Heart left ventricle (tissue), 16 donors: ENCODE measurements at regions not wholly inside any gene's neighbourhood (a gene's known extent, or its start where the extent isn't known, plus 50 kb on each side); places are given as distances from the start of the nearest gene placed in this dataset.

Experiments used
- ATAC-seq, 4 donors: fragments of 200-7000 bp; cut with Tn5 transposase; one replicate each; pipeline ENCODE4 v1.9.1; 2020 to 2022; ENCODE audit warnings: moderate library complexity in 4 of 4, mild to moderate bottlenecking in 3 of 4, moderate number of reproducible peaks in 1 of 4
- DNase-seq, 5 donors: peaks; one replicate each; pipeline ENCODE4 v3.0.0-alpha.2; 2020
- H3K27ac ChIP-seq, 12 donors: fragments of 200-600 bp; sonication (generic) in 4 of 12; one replicate each; pipeline versions ENCODE4 v1.5.0 to v1.8.0; 2016 to 2022; ENCODE audit warnings: mild to moderate bottlenecking in 2 of 12
- H3K27me3 ChIP-seq, 9 donors: fragments of 200-600 bp; sonication (generic) in 2 of 9; one replicate each; pipeline versions ENCODE4 v1.5.1 to v1.8.0; 2016 to 2022; ENCODE audit warnings: mild to moderate bottlenecking in 3 of 9
- H3K36me3 ChIP-seq, 9 donors: fragments of 200-600 bp; sonication (generic) in 2 of 9; one replicate each; pipeline versions ENCODE4 v1.5.0 to v1.8.0; 2018 to 2022; ENCODE audit warnings: mild to moderate bottlenecking in 2 of 9
- H3K4me1 ChIP-seq, 12 donors: fragments of 200-600 bp; sonication (generic) in 4 of 12; one replicate each; pipeline versions ENCODE4 v1.5.0 to v1.8.0; 2016 to 2022; ENCODE audit warnings: mild to moderate bottlenecking in 3 of 12
- H3K4me3 ChIP-seq, 12 donors: fragments of 200-600 bp; sonication (generic) in 4 of 12; one replicate each; pipeline versions ENCODE4 v1.5.0 to v1.8.0; 2017 to 2022; ENCODE audit warnings: mild to moderate bottlenecking in 9 of 12, moderate library complexity in 4 of 12
- H3K9me3 ChIP-seq, 12 donors: fragments of 200-600 bp; sonication (generic) in 4 of 12; one replicate each; pipeline versions ENCODE4 v1.5.0 to v1.8.0; 2016 to 2022; ENCODE audit warnings: mild to moderate bottlenecking in 1 of 12
- POLR2A ChIP-seq, 2 donors: fragments of 450-650 bp; IDR thresholded peaks; one replicate each; pipeline ENCODE4 v1.6.1; 2017; ENCODE audit warnings: antibody characterized with exemption in 2 of 2, mild to moderate bottlenecking in 2 of 2, moderate library complexity in 2 of 2
- WGBS, 4 donors: extraction: QIAGEN DNeasy Blood & Tissue Kit in 2 of 4; methylation state at CpG; one replicate each; pipeline versions ENCODE4 v1.1.5 to v1.1.7; 2013 to 2018; 5-methylcytosine and 5-hydroxymethylcytosine counted together
- intact Hi-C, 10 donors: fragments of 100-400 bp; cut with DNase I; formaldehyde crosslinking; loops; one replicate each; pipeline versions ENCODE4 v1.11.1 to v1.14.2; 2022
- TF ChIP-seq, protein P1 (sequence below), 12 donors: fragments of 200-600 bp; sonication (generic) in 4 of 12; IDR thresholded peaks; one replicate each; pipeline versions ENCODE4 v1.5.0 to v1.8.0; 2018 to 2022; ENCODE audit warnings: antibody characterized with exemption in 12 of 12, mild to moderate bottlenecking in 5 of 12
- donor health status: ischemic (EF 13 %, LVEDD 7.1; RV severe dilation, severe dysfunction).
- donor health status: healthy with polysubstance abuse.
- donor health status: DM: no; HTN: yes; CAD: no.
- donor health status: DM: no; HTN: no; CAD: no.
- donor health status: ischemic (EF 25% LVEDD 6.9; RV normal size, moderate dysfunction).
- donor health status: ischemic (EF 25% LVEDD 5.7; RV mildly dilated, moderate dysfunction).
- donor health status: healthy.
- donor health status: DM: yes; HTN: yes; CAD: no.
- donor health status: ischemic (EF 35%, LVEDD 5.7; RV mildly dilated, moderate dysfunction).
- donor health status: nonischemic (EF 11% LVEDD 7.7; RV severe dilation, severe dysfunction).
- donor health status: DM: yes; HTN: yes; CAD: no.
- donor health status: PGD.
- donor health status: ischemic (EF 29% LVEDD 5.4; RV normal size, mild dysfunction).
- donor health status: nonischemic (EF 23%, LVEDD 6.1; RV moderate dilation, normal function).

DNA sequence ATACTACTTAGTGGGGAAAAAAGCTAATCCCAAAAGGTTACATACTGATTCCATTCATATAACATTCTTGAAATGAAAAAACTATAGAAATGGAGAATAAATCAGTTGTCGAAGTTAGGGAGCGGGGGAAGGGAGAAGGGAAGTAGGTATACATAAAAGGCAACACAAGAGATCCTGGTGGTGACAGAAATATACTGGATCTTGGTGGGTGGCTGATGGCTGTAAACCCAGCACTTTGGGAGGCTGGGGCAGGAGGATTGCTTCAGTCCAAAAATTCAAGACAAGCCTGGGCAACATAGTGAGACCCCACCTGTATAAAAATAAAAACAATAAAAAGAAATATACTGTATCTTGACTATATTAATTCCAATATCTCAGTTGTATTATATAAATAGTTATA, 105.7 kb upstream of the LGSN start:
- no peak for TF ChIP-seq POLR2A (IDR thresholded peaks at IDR 0.05)
- TF ChIP-seq, protein P1, sequence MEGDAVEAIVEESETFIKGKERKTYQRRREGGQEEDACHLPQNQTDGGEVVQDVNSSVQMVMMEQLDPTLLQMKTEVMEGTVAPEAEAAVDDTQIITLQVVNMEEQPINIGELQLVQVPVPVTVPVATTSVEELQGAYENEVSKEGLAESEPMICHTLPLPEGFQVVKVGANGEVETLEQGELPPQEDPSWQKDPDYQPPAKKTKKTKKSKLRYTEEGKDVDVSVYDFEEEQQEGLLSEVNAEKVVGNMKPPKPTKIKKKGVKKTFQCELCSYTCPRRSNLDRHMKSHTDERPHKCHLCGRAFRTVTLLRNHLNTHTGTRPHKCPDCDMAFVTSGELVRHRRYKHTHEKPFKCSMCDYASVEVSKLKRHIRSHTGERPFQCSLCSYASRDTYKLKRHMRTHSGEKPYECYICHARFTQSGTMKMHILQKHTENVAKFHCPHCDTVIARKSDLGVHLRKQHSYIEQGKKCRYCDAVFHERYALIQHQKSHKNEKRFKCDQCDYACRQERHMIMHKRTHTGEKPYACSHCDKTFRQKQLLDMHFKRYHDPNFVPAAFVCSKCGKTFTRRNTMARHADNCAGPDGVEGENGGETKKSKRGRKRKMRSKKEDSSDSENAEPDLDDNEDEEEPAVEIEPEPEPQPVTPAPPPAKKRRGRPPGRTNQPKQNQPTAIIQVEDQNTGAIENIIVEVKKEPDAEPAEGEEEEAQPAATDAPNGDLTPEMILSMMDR (IDR thresholded peaks at IDR 0.05), result no peak
- intact Hi-C loops, result no loop called here
- H3K27me3 ChIP-seq, result no peaks in the 10 kb centered on the region
- peaks cover 0 to 21% (median 0%) of the 10 kb centered on the region in 12 donors for H3K9me3 ChIP-seq
- DNase-seq (no peak), ATAC-seq (no peak)
- no peaks in the 10 kb centered on the region for H3K4me1 ChIP-seq
- no peak overlapping the region for H3K27ac ChIP-seq
- WGBS, 4 donors, result 82 to 95% (median 92%) methylated on average over 2 of the region's 2 CpGs
- no peaks in the 10 kb centered on the region for H3K36me3 ChIP-seq
- H3K4me3 ChIP-seq, result no peak overlapping the region

DNA sequence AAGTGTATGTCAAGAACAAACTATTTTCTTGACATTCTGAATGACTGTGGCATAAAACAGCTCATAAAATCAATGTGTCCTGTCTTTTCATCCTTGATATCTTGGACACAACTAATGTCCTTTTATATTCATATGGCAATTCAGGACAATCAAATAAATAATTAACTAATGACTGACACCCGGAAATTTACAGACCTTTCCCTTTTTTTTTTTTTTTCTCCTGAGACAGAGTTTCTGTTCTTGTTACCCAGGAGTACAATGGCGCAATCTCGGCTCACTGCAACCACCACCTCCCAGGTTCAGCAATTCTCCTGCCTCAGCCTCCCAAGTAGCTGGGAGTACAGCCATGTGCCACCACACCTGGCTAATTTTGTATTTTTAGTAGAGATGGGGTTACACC, 107.1 kb upstream of the LGSN start:
- WGBS, 4 donors, result 81 to 91% (median 89%) methylated on average over 3 of the region's 3 CpGs
- H3K9me3 ChIP-seq, result peaks cover 0 to 14% (median 0%) of the 10 kb centered on the region in 12 donors
- H3K27ac ChIP-seq, result no peak overlapping the region
- H3K4me3 ChIP-seq, result no peak overlapping the region
- intact Hi-C loops, result no loop called here
- no peaks in the 10 kb centered on the region for H3K27me3 ChIP-seq
- H3K4me1 ChIP-seq, result no peaks in the 10 kb centered on the region
- H3K36me3 ChIP-seq, result no peaks in the 10 kb centered on the region
- TF ChIP-seq, protein P1 (IDR thresholded peaks at IDR 0.05), result no peak
- TF ChIP-seq POLR2A (IDR thresholded peaks at IDR 0.05), result no peak
- ATAC-seq (no peak), DNase-seq (no peak)

DNA sequence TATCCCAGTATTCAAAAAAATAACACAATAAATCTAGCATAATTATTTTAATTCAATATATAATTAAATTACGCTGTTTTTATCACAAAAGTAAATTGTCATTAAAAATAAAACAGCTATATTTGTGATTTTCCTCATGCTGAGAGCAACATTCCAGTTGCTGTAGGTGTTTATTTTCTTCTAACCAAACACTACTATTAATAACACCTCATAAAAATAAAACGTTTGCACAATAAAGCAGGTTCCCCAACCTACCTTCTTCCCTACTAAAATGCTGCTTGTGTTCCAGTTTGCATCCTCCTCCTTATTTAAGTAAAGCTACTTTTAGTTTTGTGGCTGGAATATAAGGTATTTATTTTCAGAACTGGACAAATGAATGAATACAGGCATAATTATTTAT, 108.2 kb upstream of the LGSN start:
- H3K27ac ChIP-seq, result no peak overlapping the region
- no peak overlapping the region for H3K4me3 ChIP-seq
- no peaks in the 10 kb centered on the region for H3K27me3 ChIP-seq
- DNase-seq (no peak), ATAC-seq (no peak)
- no peaks in the 10 kb centered on the region for H3K4me1 ChIP-seq
- no peaks in the 10 kb centered on the region for H3K36me3 ChIP-seq
- intact Hi-C loops, result no loop called here
- 73 to 88% (median 77%) methylated on average over 2 of the region's 2 CpGs for WGBS, 4 donors
- TF ChIP-seq, protein P1 (IDR thresholded peaks at IDR 0.05), result no peak
- no peak for TF ChIP-seq POLR2A (IDR thresholded peaks at IDR 0.05)
- peaks cover 0 to 3% (median 0%) of the 10 kb centered on the region in 12 donors for H3K9me3 ChIP-seq

DNA sequence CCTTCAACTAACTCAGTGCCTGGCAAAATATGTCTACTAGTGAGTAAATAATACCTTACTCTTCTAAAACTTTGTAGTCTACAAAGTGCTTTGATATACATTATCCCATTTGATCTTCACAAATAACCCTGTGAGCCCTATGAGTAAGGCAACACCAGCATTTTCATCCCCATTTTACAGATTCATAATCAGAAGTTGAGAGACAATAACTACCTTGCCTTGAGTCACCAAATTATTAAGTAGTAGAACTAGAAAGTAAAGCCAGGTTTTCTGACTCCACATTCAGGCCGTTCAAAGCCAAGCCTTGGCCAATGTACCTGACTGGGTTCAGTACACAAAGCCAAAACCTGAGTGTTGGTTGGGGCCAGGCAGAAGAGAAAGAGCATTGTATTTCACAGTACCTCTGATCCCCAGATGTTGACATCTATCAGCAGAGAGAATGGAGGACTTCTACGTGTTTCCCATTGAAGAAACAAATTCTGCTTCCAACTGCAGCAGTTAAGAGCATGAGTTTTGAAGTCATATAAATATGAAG, 111.3 kb upstream of the LGSN start:
- TF ChIP-seq POLR2A (IDR thresholded peaks at IDR 0.05), result no peak
- TF ChIP-seq, protein P1 (IDR thresholded peaks at IDR 0.05), result no peak
- no peak overlapping the region for H3K4me3 ChIP-seq
- ATAC-seq, result no peak

More for the DNA sequence above, 111.3 kb upstream of the LGSN start:
- no peaks in the 10 kb centered on the region for H3K36me3 ChIP-seq
- H3K9me3 ChIP-seq, result no peaks in the 10 kb centered on the region
- no peaks in the 10 kb centered on the region for H3K4me1 ChIP-seq
- 80 to 92% (median 87%) methylated on average over 2 of the region's 2 CpGs for WGBS, 4 donors
- intact Hi-C loops, result no loop called here
- no peak overlapping the region for H3K27ac ChIP-seq
- no peak for DNase-seq
- H3K27me3 ChIP-seq, result no peaks in the 10 kb centered on the region
